ENCODE measurements at regions not wholly inside any gene's neighbourhood (a gene's known extent, or its start where the extent isn't known, plus 50 kb on each side); places are given as distances from the start of the nearest gene placed in this dataset.

- TF ChIP-seq BRCA1 (IDR thresholded peaks at IDR 0.05; ENCODE audit: low read depth, low read length) (no peak), ETV6 (conservative IDR thresholded peaks at IDR 0.05 in 1 of 2, IDR thresholded peaks at IDR 0.05 in 1 of 2; ENCODE audit: borderline replicate concordance in 1 of 2, low read depth in 1 of 2) (no peak), CREB1 (IDR thresholded peaks at IDR 0.05; ENCODE audit: low read depth) (no peak), MAX (IDR thresholded peaks at IDR 0.05; ENCODE audit: low read depth, low read length) (no peak), KDM1A (IDR thresholded peaks at IDR 0.05; ENCODE audit: borderline replicate concordance) (no peak), EZH2 (IDR thresholded peaks at IDR 0.05; ENCODE audit: borderline replicate concordance, control insufficient read depth, low read depth, low read length) (no peak), RELA (IDR thresholded peaks at IDR 0.05; ENCODE audit: borderline replicate concordance, partially characterized antibody) (no peak), BCL11A (IDR thresholded peaks at IDR 0.05; ENCODE audit: low read depth, low read length) (no peak), NRF1 (conservative IDR thresholded peaks at IDR 0.05; ENCODE audit: low read depth, low read length) (no peak), BHLHE40 (IDR thresholded peaks at IDR 0.05; ENCODE audit: borderline replicate concordance in 1 of 2, low read depth in 2 of 2, low read length in 1 of 2) (no peak), TAF1 (IDR thresholded peaks at IDR 0.05; ENCODE audit: borderline replicate concordance, low read depth, low read length) (no peak), ZNF592 (IDR thresholded peaks at IDR 0.05) (no peak)
- TF ChIP-seq, protein P1, sequence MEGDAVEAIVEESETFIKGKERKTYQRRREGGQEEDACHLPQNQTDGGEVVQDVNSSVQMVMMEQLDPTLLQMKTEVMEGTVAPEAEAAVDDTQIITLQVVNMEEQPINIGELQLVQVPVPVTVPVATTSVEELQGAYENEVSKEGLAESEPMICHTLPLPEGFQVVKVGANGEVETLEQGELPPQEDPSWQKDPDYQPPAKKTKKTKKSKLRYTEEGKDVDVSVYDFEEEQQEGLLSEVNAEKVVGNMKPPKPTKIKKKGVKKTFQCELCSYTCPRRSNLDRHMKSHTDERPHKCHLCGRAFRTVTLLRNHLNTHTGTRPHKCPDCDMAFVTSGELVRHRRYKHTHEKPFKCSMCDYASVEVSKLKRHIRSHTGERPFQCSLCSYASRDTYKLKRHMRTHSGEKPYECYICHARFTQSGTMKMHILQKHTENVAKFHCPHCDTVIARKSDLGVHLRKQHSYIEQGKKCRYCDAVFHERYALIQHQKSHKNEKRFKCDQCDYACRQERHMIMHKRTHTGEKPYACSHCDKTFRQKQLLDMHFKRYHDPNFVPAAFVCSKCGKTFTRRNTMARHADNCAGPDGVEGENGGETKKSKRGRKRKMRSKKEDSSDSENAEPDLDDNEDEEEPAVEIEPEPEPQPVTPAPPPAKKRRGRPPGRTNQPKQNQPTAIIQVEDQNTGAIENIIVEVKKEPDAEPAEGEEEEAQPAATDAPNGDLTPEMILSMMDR (IDR thresholded peaks at IDR 0.05 in 2 of 3, conservative IDR thresholded peaks at IDR 0.05 in 1 of 3; ENCODE audit: control insufficient read depth in 2 of 3, extremely low read depth in 1 of 3, insufficient read depth in 1 of 3, low read depth in 3 of 3, low read length in 3 of 3): no peak
Measured at GRCh38 chr6:104648347-104648746, 211.4 kb downstream of the HACE1 start.
